DND-41 (cell line): ENCODE measurements at regions not wholly inside any gene's neighbourhood (a gene's known extent, or its start where the extent isn't known, plus 50 kb on each side); places are given as distances from the start of the nearest gene placed in this dataset.

ENCODE experiments used
- ATAC-seq: fragments of 200-7000 bp; cut with Tn5 transposase; 3 replicates; pipeline ENCODE4 v1.9.1; 2021; ENCODE audit warnings: low read depth; ENCODE audit not compliant: insufficient read depth
- DNase-seq: peaks from one replicate; pipeline ENCODE4 v3.0.0-alpha.2; 2020
- H2AFZ ChIP-seq: 2 replicates; pipeline ENCODE4 v1.6.0; 2012; ENCODE audit warnings: low read depth, low read length
- H3K27ac ChIP-seq: 2 replicates; pipeline ENCODE4 v1.5.1; 2012; ENCODE audit warnings: low read length, inconsistent platforms
- H3K27me3 ChIP-seq: fragments of 200-600 bp; sonication (generic); 2 replicates; pipeline ENCODE4 v1.6.0; 2012; ENCODE audit warnings: low read length, mild to moderate bottlenecking, inconsistent platforms; ENCODE audit not compliant: insufficient read depth, poor library complexity
- H3K36me3 ChIP-seq: 2 replicates; pipeline ENCODE4 v1.5.1; 2012; ENCODE audit warnings: low read length, inconsistent platforms; ENCODE audit not compliant: insufficient read depth
- H3K4me1 ChIP-seq: 2 replicates; pipeline ENCODE4 v1.5.1; 2012; ENCODE audit warnings: mild to moderate bottlenecking, low read length; ENCODE audit not compliant: insufficient read depth
- H3K4me2 ChIP-seq: 2 replicates; pipeline ENCODE4 v1.6.0; 2012; ENCODE audit warnings: mild to moderate bottlenecking, moderate library complexity, low read length, inconsistent platforms; ENCODE audit not compliant: insufficient read depth
- H3K4me3 ChIP-seq, 2 experiments: fragments of 200-600 bp in 1 of 2; shearing (Covaris generic) in 1 of 2; 2 replicates each; pipeline ENCODE4 v1.5.1; 2012 to 2016; ENCODE audit warnings: inconsistent platforms in 2 of 2, low read length in 2 of 2, mild to moderate bottlenecking in 2 of 2, low read depth in 1 of 2, moderate library complexity in 1 of 2
- H3K79me2 ChIP-seq: 2 replicates; pipeline ENCODE4 v1.6.0; 2012; ENCODE audit warnings: low read length, inconsistent platforms; ENCODE audit not compliant: insufficient read depth
- H3K9ac ChIP-seq: 2 replicates; pipeline ENCODE4 v1.6.0; 2012; ENCODE audit warnings: low read depth, mild to moderate bottlenecking, inconsistent platforms, low read length, moderate library complexity
- H3K9me3 ChIP-seq: 2 replicates; pipeline ENCODE4 v1.5.1; 2012; ENCODE audit warnings: low read length, moderate library complexity, mild to moderate bottlenecking, inconsistent platforms; ENCODE audit not compliant: insufficient read depth, severe bottlenecking
- H4K20me1 ChIP-seq: 2 replicates; pipeline ENCODE4 v1.6.0; 2012; ENCODE audit warnings: low read length; ENCODE audit not compliant: insufficient read depth
- CTCF ChIP-seq: IDR thresholded peaks from 2 replicates; pipeline ENCODE4 v1.5.1; 2012; ENCODE audit warnings: borderline replicate concordance, low read length, moderate library complexity, mild to moderate bottlenecking; ENCODE audit not compliant: poor library complexity, severe bottlenecking; ENCODE audit errors: extremely low read depth
- EZH2 ChIP-seq: IDR thresholded peaks from 3 replicates; pipeline ENCODE4 v1.6.1; 2012; ENCODE audit warnings: borderline replicate concordance, low read depth, mild to moderate bottlenecking, moderate library complexity, low read length, inconsistent platforms; ENCODE audit not compliant: severe bottlenecking

GRCh38 chr9:87829756-87830155 lies 52.9 kb upstream of the SPATA31E1 start:
- Histone ChIP-seq H4K20me1 (no peaks in the 10 kb centered on the region), H3K27me3 (no peaks in the 10 kb centered on the region), H3K4me2 (no peak overlapping the region), H3K4me1 (no peaks in the 10 kb centered on the region), H3K36me3 (no peaks in the 10 kb centered on the region), H3K4me3 (no peak overlapping the region), H3K9ac (no peak overlapping the region), H3K27ac (no peak overlapping the region), H3K9me3 (no peaks in the 10 kb centered on the region), H3K79me2 (no peaks in the 10 kb centered on the region), H2AFZ (no peak overlapping the region)
- DNase-seq (no peak), ATAC-seq (no peak)
- no peak for TF ChIP-seq EZH2
- TF ChIP-seq CTCF: no peak

DNA sequence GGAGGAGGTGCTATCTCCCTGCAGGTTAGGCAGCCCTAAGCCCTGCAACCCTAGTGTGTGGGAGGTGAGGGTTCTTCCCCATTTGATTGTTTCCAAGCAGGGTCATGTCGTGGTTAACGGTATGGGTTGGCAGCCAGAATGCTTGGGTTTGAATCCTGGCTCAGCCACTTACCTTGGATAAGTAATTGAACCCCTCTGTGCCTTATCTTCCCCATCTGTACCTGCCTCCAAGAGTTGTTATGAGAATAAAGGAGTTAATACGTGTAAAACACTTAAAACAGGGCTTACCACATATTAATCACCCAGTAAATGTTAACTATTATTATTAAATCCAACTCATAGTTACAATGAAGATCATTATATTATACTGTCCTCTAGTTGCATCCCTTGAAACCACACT lies 52.2 kb upstream of the SPATA31E1 start:
- ATAC-seq: no peak

DNA sequence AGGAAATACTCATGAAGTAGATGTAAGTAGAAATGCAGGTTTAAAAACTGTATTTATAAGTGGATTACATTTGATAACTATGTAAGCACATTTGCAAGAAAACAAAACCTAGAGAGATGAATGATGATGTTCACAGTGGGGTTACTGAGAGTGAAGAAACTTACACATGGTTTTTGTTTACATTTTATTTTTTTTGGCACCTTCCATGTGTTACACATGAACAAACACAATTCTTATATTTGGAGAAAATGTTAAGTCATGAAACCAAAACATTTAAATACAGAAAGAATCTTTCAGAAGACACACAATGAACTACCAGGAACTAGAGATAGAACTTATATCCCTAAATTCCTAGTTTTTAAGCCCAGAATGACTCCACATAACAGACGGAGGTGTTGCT lies 51.5 kb upstream of the SPATA31E1 start:
- TF ChIP-seq CTCF: no peak
- no peak for TF ChIP-seq EZH2
- Histone ChIP-seq H4K20me1 (no peaks in the 10 kb centered on the region), H3K4me2 (no peak overlapping the region), H3K27ac (no peak overlapping the region), H3K9me3 (no peaks in the 10 kb centered on the region), H3K79me2 (no peaks in the 10 kb centered on the region), H3K27me3 (no peaks in the 10 kb centered on the region), H3K36me3 (no peaks in the 10 kb centered on the region), H3K4me3 (no peak overlapping the region), H2AFZ (no peak overlapping the region), H3K4me1 (no peaks in the 10 kb centered on the region), H3K9ac (no peak overlapping the region)
- ATAC-seq (no peak), DNase-seq (no peak)

More for the DNA sequence above, 52.2 kb upstream of the SPATA31E1 start:
- Histone ChIP-seq H3K4me2 (no peak overlapping the region), H4K20me1 (no peaks in the 10 kb centered on the region), H3K79me2 (no peaks in the 10 kb centered on the region), H3K27ac (no peak overlapping the region), H2AFZ (no peak overlapping the region), H3K27me3 (no peaks in the 10 kb centered on the region), H3K4me1 (no peaks in the 10 kb centered on the region), H3K9ac (no peak overlapping the region), H3K9me3 (no peaks in the 10 kb centered on the region), H3K4me3 (no peak overlapping the region), H3K36me3 (no peaks in the 10 kb centered on the region)
- no peak for DNase-seq
- TF ChIP-seq EZH2 (no peak), CTCF (no peak)
